Hematopoietic multipotent progenitor cell (in vitro differentiated cells): ENCODE measurements at regions not wholly inside any gene's neighbourhood (a gene's known extent, or its start where the extent isn't known, plus 50 kb on each side); places are given as distances from the start of the nearest gene placed in this dataset.
"Not testable (repeated sequence)": the region's sequence is repeated elsewhere in the genome, so short reads cannot be mapped to it uniquely, and the experiment has no call there.

ENCODE experiments used
- DNase-seq, 3 donors: peaks; one replicate each; pipeline ENCODE4 v3.0.0-alpha.2; 2011 to 2015; ENCODE audit warnings: low read depth in 2 of 3, low spot score in 2 of 3

- DNase-seq: no peak
These were observed 334.6 kb upstream of the ATP10A start for GRCh38 chr15:26197719-26198118.

GRCh38 chr15:26197060-26197459 is 333.9 kb upstream of the ATP10A start:
- no peak for DNase-seq

GRCh38 chr15:26191193-26191592 is 328.1 kb upstream of the ATP10A start:
- no peak for DNase-seq

GRCh38 chr15:26186138-26186537 is 323.0 kb upstream of the ATP10A start:
- not testable (repeated sequence) for DNase-seq

GRCh38 chr15:26182441-26182840 is 319.3 kb upstream of the ATP10A start:
- no peak for DNase-seq

GRCh38 chr15:26179906-26180305 is 316.8 kb upstream of the ATP10A start:
- DNase-seq: no peak

- DNase-seq: no peak
These were observed 315.6 kb upstream of the ATP10A start for GRCh38 chr15:26178640-26179220.

- no peak for DNase-seq
These were observed 314.7 kb upstream of the ATP10A start for GRCh38 chr15:26177816-26178215.

- DNase-seq: no peak
These were observed 313.7 kb upstream of the ATP10A start for GRCh38 chr15:26176831-26177230.

- DNase-seq: no peak
These were observed 308.1 kb upstream of the ATP10A start for GRCh38 chr15:26171266-26171665.

- no peak for DNase-seq
These were observed 303.3 kb upstream of the ATP10A start for GRCh38 chr15:26166429-26166828.

- no peak for DNase-seq
These were observed 302.4 kb upstream of the ATP10A start for GRCh38 chr15:26165546-26165945.

GRCh38 chr15:26160343-26160742 is 297.2 kb upstream of the ATP10A start:
- DNase-seq: no peak

- DNase-seq: no peak
These were observed 295.0 kb upstream of the ATP10A start for GRCh38 chr15:26158176-26158575.

- DNase-seq: no peak
These were observed 294.0 kb upstream of the ATP10A start for GRCh38 chr15:26157081-26157480.

- no peak for DNase-seq
These were observed 292.9 kb upstream of the ATP10A start for GRCh38 chr15:26156051-26156450.

- DNase-seq: no peak
These were observed 285.2 kb upstream of the ATP10A start for GRCh38 chr15:26148156-26148860.

- no peak for DNase-seq
These were observed 283.1 kb upstream of the ATP10A start for GRCh38 chr15:26146202-26146601.

- DNase-seq: no peak
These were observed 282.7 kb upstream of the ATP10A start for GRCh38 chr15:26145796-26146195.

- no peak for DNase-seq
These were observed 281.7 kb upstream of the ATP10A start for GRCh38 chr15:26144836-26145235.

- DNase-seq: no peak
These were observed 280.1 kb upstream of the ATP10A start for GRCh38 chr15:26143221-26143620.

- DNase-seq: no peak
These were observed 271.7 kb upstream of the ATP10A start for GRCh38 chr15:26134812-26135211.

GRCh38 chr15:26134152-26134551 is 271.0 kb upstream of the ATP10A start:
- DNase-seq: no peak
